H1 (cell line): ENCODE measurements at regions not wholly inside any gene's neighbourhood (a gene's known extent, or its start where the extent isn't known, plus 50 kb on each side); places are given as distances from the start of the nearest gene placed in this dataset.

Experiments used
- BCL11A ChIP-seq, 2 experiments: IDR thresholded peaks; one replicate each; pipeline ENCODE4 v1.6.1; 2011; ENCODE audit warnings: low read depth in 2 of 2, low read length in 2 of 2, mild to moderate bottlenecking in 2 of 2
- CHD1 ChIP-seq: IDR thresholded peaks from 2 replicates; pipeline ENCODE4 v1.6.1; 2012; ENCODE audit warnings: low read depth, low read length, improper control_type of control experiment
- CTCF ChIP-seq, 3 experiments: IDR thresholded peaks; 1 replicate in 2 of 3; 2 replicates in 1 of 3; pipeline versions ENCODE4 v1.5.1 to v1.6.1; 2011; ENCODE audit warnings: low read length in 3 of 3, mild to moderate bottlenecking in 3 of 3, inconsistent platforms in 2 of 3, low read depth in 1 of 3, moderate library complexity in 1 of 3; ENCODE audit not compliant: insufficient read depth in 1 of 3; ENCODE audit errors: control extremely low read depth in 1 of 3
- GTF2F1 ChIP-seq: IDR thresholded peaks from 2 replicates; pipeline ENCODE4 v1.6.1; 2012; ENCODE audit warnings: low read depth, low read length, improper control_type of control experiment, borderline replicate concordance
- POLR2A ChIP-seq, 2 experiments: IDR thresholded peaks; 1 replicate in 1 of 2; 2 replicates in 1 of 2; pipeline ENCODE4 v1.6.1; 2011; ENCODE audit warnings: low read depth in 2 of 2, low read length in 2 of 2, mild to moderate bottlenecking in 2 of 2; ENCODE audit errors: control extremely low read depth in 1 of 2
- SIN3A ChIP-seq, 2 experiments: IDR thresholded peaks in 1 of 2; conservative IDR thresholded peaks in 1 of 2; 2 replicates each; pipeline ENCODE4 v1.6.1; 2011 to 2012; ENCODE audit warnings: low read length in 2 of 2, improper control_type of control experiment in 1 of 2, low read depth in 1 of 2, mild to moderate bottlenecking in 1 of 2
- TEAD4 ChIP-seq: IDR thresholded peaks from 2 replicates; pipeline ENCODE4 v1.6.1; 2012; ENCODE audit warnings: low read depth, low read length, inconsistent platforms, mixed read lengths
- TF ChIP-seq, protein P1 (sequence below): IDR thresholded peaks from 2 replicates; pipeline ENCODE4 v1.6.1; 2012; ENCODE audit warnings: inconsistent platforms

DNA sequence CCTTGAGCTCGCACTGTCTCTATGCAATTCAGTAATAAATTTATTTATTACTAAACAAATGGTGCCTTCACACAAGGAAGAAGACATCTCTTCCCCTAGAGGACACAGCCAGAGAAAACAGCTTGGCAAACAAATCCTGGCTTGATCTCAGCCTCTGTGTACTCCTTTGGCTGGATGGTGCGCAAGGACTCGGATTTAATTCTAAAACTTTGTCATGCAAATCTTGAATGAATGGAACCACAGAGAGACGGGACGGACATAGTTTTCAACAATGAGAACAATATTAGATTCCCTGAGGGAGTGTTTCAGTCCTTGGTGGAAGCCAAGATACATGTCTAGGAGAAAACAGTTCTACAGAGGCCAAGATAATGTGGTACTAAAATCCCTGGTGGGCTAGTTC is 349.5 kb downstream of the NPIPA8 start:
- TF ChIP-seq BCL11A (IDR thresholded peaks at IDR 0.05; ENCODE audit: low read depth in 2 of 2, low read length in 2 of 2) (no peak), POLR2A (IDR thresholded peaks at IDR 0.05; ENCODE audit: control extremely low read depth in 1 of 2, low read depth in 2 of 2, low read length in 2 of 2) (no peak), CTCF (IDR thresholded peaks at IDR 0.05; ENCODE audit: control extremely low read depth in 1 of 3, insufficient read depth in 1 of 3, low read depth in 1 of 3, low read length in 3 of 3) (no peak), GTF2F1 (no peak), CHD1 (no peak), SIN3A (conservative IDR thresholded peaks at IDR 0.05 in 1 of 2, IDR thresholded peaks at IDR 0.05 in 1 of 2; ENCODE audit: low read depth in 1 of 2, low read length in 2 of 2) (no peak), TEAD4 (no peak)
- TF ChIP-seq, protein P1, sequence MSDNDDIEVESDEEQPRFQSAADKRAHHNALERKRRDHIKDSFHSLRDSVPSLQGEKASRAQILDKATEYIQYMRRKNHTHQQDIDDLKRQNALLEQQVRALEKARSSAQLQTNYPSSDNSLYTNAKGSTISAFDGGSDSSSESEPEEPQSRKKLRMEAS, result no peak
